Trophoblast cell (in vitro differentiated cells and primary cell): ENCODE measurements at regions not wholly inside any gene's neighbourhood (a gene's known extent, or its start where the extent isn't known, plus 50 kb on each side); places are given as distances from the start of the nearest gene placed in this dataset.

Experiments used
- DNase-seq, 2 donors: peaks; one replicate each; pipeline ENCODE4 v3.0.0-alpha.2; 2016
- H2AFZ ChIP-seq: 2 replicates; pipeline ENCODE4 v1.6.1; 2013; ENCODE audit warnings: low read length, moderate library complexity, mild to moderate bottlenecking; ENCODE audit not compliant: insufficient read depth, poor library complexity
- H2AK5ac ChIP-seq: 2 replicates; pipeline ENCODE4 v1.6.1; 2013; ENCODE audit warnings: mild to moderate bottlenecking, low read length
- H2BK120ac ChIP-seq: 2 replicates; pipeline ENCODE4 v1.6.1; 2013; ENCODE audit warnings: low read length, mild to moderate bottlenecking, moderate library complexity; ENCODE audit not compliant: insufficient read depth, poor library complexity
- H2BK12ac ChIP-seq: 2 replicates; pipeline ENCODE4 v1.6.1; 2013; ENCODE audit warnings: mild to moderate bottlenecking, low read length, moderate library complexity
- H2BK5ac ChIP-seq: 2 replicates; pipeline ENCODE4 v1.6.1; 2013; ENCODE audit warnings: low read length, low read depth, moderate library complexity, mild to moderate bottlenecking; ENCODE audit not compliant: poor library complexity
- H3K14ac ChIP-seq: 2 replicates; pipeline ENCODE4 v1.6.1; 2013; ENCODE audit warnings: mild to moderate bottlenecking, low read length
- H3K18ac ChIP-seq: 2 replicates; pipeline ENCODE4 v1.6.1; 2013; ENCODE audit warnings: mild to moderate bottlenecking, low read length
- H3K23ac ChIP-seq: 2 replicates; pipeline ENCODE4 v1.6.1; 2013; ENCODE audit warnings: low read length
- H3K27ac ChIP-seq: 2 replicates; pipeline ENCODE4 v1.5.1; 2013; ENCODE audit warnings: low read depth, mild to moderate bottlenecking, inconsistent platforms, low read length, moderate library complexity
- H3K27me3 ChIP-seq: 2 replicates; pipeline ENCODE4 v1.6.1; 2013; ENCODE audit warnings: inconsistent platforms, mild to moderate bottlenecking, low read length, moderate library complexity; ENCODE audit not compliant: insufficient read depth
- H3K36me3 ChIP-seq, 2 experiments: 1 replicate in 1 of 2; 2 replicates in 1 of 2; pipeline ENCODE4 v1.6.1; 2013; ENCODE audit warnings: low read length in 2 of 2, mild to moderate bottlenecking in 2 of 2, moderate library complexity in 1 of 2; ENCODE audit not compliant: insufficient read depth in 2 of 2, control insufficient read depth in 1 of 2
- H3K4ac ChIP-seq: 2 replicates; pipeline ENCODE4 v1.6.1; 2013; ENCODE audit warnings: low read depth, mild to moderate bottlenecking, low read length, moderate library complexity
- H3K4me1 ChIP-seq, 2 experiments: 1 replicate in 1 of 2; 2 replicates in 1 of 2; pipeline ENCODE4 v1.6.1; 2013; ENCODE audit warnings: low read length in 2 of 2, mild to moderate bottlenecking in 2 of 2, moderate library complexity in 1 of 2; ENCODE audit not compliant: insufficient read depth in 2 of 2, control insufficient read depth in 1 of 2
- H3K4me2 ChIP-seq: 2 replicates; pipeline ENCODE4 v1.6.1; 2013; ENCODE audit warnings: inconsistent platforms, mild to moderate bottlenecking, low read length, moderate library complexity
- H3K4me3 ChIP-seq: 2 replicates; pipeline ENCODE4 v1.5.1; 2013; ENCODE audit warnings: mild to moderate bottlenecking, low read depth, low read length, inconsistent platforms
- H3K79me1 ChIP-seq: one replicate; pipeline ENCODE4 v1.6.1; 2013; ENCODE audit warnings: low read length
- H3K79me2 ChIP-seq: 2 replicates; pipeline ENCODE4 v1.6.1; 2013; ENCODE audit warnings: low read length, mild to moderate bottlenecking; ENCODE audit not compliant: control insufficient read depth, insufficient read depth, poor library complexity
- H3K9ac ChIP-seq: 2 replicates; pipeline ENCODE4 v1.6.1; 2013; ENCODE audit warnings: mild to moderate bottlenecking, low read length
- H3K9me3 ChIP-seq: 2 replicates; pipeline ENCODE4 v1.6.1; 2013; ENCODE audit warnings: low read depth, mild to moderate bottlenecking, control low read depth, inconsistent platforms, low read length; ENCODE audit not compliant: insufficient read depth
- H4K12ac ChIP-seq: 2 replicates; pipeline ENCODE4 v1.6.1; 2013; ENCODE audit warnings: low read depth, mild to moderate bottlenecking, low read length, moderate library complexity
- H4K8ac ChIP-seq: 2 replicates; pipeline ENCODE4 v1.6.1; 2013; ENCODE audit warnings: low read depth, mild to moderate bottlenecking, low read length, moderate library complexity
- H4K91ac ChIP-seq: one replicate; pipeline ENCODE4 v1.6.1; 2013; ENCODE audit warnings: low read depth, mild to moderate bottlenecking, low read length, moderate library complexity
- WGBS: extraction: QIAGEN DNeasy Blood & Tissue Kit; methylation state at CpG from one replicate; pipeline ENCODE4 v1.1.7; 2013; ENCODE audit warnings: missing lambda C conversion rate; ENCODE audit not compliant: insufficient read length, insufficient coverage; ENCODE audit errors: extremely low coverage; 5-methylcytosine and 5-hydroxymethylcytosine counted together

DNA sequence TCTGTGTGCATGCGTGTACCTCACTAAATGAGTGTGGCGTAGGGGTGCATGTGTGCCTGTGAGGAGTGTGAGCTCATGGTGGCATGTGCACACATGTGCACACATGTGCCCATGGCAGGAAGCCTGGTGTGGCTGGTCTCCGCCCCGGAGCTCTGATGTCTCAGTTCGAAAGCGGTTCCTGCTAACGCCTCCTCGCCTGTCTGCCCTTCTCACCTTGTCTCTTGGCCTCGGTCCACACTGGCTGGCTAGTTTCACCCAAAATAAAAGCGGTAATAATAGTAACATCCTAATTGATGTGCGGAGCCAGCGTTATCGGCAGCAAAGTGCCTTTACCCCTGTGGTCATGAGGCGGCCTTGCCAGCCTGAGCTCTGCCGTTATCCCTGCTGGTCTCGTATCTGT lies 1190.4 kb downstream of the BRD1 start:
- Histone ChIP-seq H3K4me3 (peak overlapping the region; percentile 14), H3K4ac (no peak overlapping the region), H2AK5ac (no peak overlapping the region), H4K8ac (no peak overlapping the region), H4K91ac (no peak overlapping the region), H3K4me2 (no peak overlapping the region), H3K23ac (no peak overlapping the region), H3K27ac (no peak overlapping the region), H2BK120ac (no peak overlapping the region), H3K36me3 (no peaks in the 10 kb centered on the region), H3K27me3 (no peaks in the 10 kb centered on the region), H3K9ac (no peak overlapping the region), H4K12ac (no peak overlapping the region), H3K14ac (no peak overlapping the region), H2BK5ac (no peak overlapping the region), H3K18ac (no peak overlapping the region), H2BK12ac (no peak overlapping the region), H3K4me1 (no peaks in the 10 kb centered on the region), H3K9me3 (peaks cover 2% of the 10 kb centered on the region), H3K79me2 (no peaks in the 10 kb centered on the region), H2AFZ (no peak overlapping the region), H3K79me1 (no peaks in the 10 kb centered on the region)
- no CpG with 5 or more reads among the region's 16 CpGs for WGBS
- no peak for DNase-seq

GRCh38 chr22:48636746-48637145 lies 1190.9 kb downstream of the BRD1 start:
- Histone ChIP-seq H3K4me3 (no peak overlapping the region), H3K4ac (no peak overlapping the region), H3K9me3 (peaks cover 2% of the 10 kb centered on the region), H3K14ac (no peak overlapping the region), H2AFZ (no peak overlapping the region), H3K18ac (no peak overlapping the region), H3K4me1 (peaks cover 0 to 2% of the 10 kb centered on the region in 2 experiments), H2AK5ac (no peak overlapping the region), H3K36me3 (no peaks in the 10 kb centered on the region), H3K79me1 (no peaks in the 10 kb centered on the region), H4K91ac (no peak overlapping the region), H3K27ac (no peak overlapping the region), H3K27me3 (no peaks in the 10 kb centered on the region), H2BK5ac (no peak overlapping the region), H3K4me2 (no peak overlapping the region), H4K12ac (no peak overlapping the region), H4K8ac (no peak overlapping the region), H3K9ac (no peak overlapping the region), H2BK120ac (no peak overlapping the region), H2BK12ac (no peak overlapping the region), H3K79me2 (no peaks in the 10 kb centered on the region), H3K23ac (no peak overlapping the region)
- DNase-seq = no peak
- WGBS = no CpG with 5 or more reads among the region's 6 CpGs

GRCh38 chr22:48635816-48636215 lies 1191.9 kb downstream of the BRD1 start:
- Histone ChIP-seq H3K79me1 (no peaks in the 10 kb centered on the region), H4K12ac (no peak overlapping the region), H2BK5ac (no peak overlapping the region), H3K79me2 (no peaks in the 10 kb centered on the region), H3K23ac (no peak overlapping the region), H3K4me1 (peaks cover 0 to 4% of the 10 kb centered on the region in 2 experiments), H3K27ac (no peak overlapping the region), H4K91ac (no peak overlapping the region), H3K4me3 (peak overlapping the region; percentile 19), H3K9ac (no peak overlapping the region), H4K8ac (no peak overlapping the region), H3K14ac (no peak overlapping the region), H3K36me3 (no peaks in the 10 kb centered on the region), H3K18ac (no peak overlapping the region), H2AK5ac (no peak overlapping the region), H2BK12ac (no peak overlapping the region), H3K4ac (no peak overlapping the region), H3K4me2 (no peak overlapping the region), H2BK120ac (no peak overlapping the region), H3K27me3 (no peaks in the 10 kb centered on the region), H3K9me3 (peaks cover 2% of the 10 kb centered on the region), H2AFZ (no peak overlapping the region)
- WGBS = no CpG with 5 or more reads among the region's 10 CpGs
- DNase-seq = no peak

DNA sequence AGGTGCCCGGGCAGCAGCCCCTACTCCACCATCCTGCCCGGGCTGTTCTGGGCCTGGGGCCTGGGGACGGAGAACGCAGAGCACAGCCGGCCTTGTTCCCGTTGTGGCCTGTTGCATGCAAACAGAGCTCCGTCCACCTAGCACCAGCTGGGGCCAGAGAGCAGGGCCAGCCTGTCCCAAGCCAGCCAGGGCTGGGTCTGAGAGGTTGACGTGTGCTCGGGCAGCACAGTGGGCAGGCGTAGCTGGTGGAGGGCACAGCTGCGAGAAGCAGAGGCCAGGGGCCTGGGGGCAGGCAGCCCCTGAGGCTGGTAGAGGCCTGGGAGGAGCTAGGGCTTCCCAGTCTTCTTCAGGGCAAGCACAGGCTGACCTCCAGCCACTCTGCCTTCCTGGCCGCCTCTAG lies 1192.6 kb downstream of the BRD1 start:
- no CpG with 5 or more reads among the region's 12 CpGs for WGBS
- no peak overlapping the region for H4K8ac ChIP-seq
- H3K27ac ChIP-seq = no peak overlapping the region
- H3K36me3 ChIP-seq = no peaks in the 10 kb centered on the region
- no peak overlapping the region for H3K14ac ChIP-seq
- no peak overlapping the region for H2AK5ac ChIP-seq
- DNase-seq = no peak
- H3K9me3 ChIP-seq = peaks cover 2% of the 10 kb centered on the region
- no peak overlapping the region for H4K12ac ChIP-seq
- no peaks in the 10 kb centered on the region for H3K79me2 ChIP-seq
- H3K23ac ChIP-seq = no peak overlapping the region
- no peak overlapping the region for H3K18ac ChIP-seq
- peaks cover 0 to 4% of the 10 kb centered on the region in 2 experiments for H3K4me1 ChIP-seq
- no peak overlapping the region for H3K4me2 ChIP-seq
- no peak overlapping the region for H4K91ac ChIP-seq
- H2BK12ac ChIP-seq = no peak overlapping the region
- H3K79me1 ChIP-seq = no peaks in the 10 kb centered on the region
- no peak overlapping the region for H2AFZ ChIP-seq
- no peak overlapping the region for H3K4ac ChIP-seq
- H2BK5ac ChIP-seq = no peak overlapping the region
- no peak overlapping the region for H3K9ac ChIP-seq
- H3K4me3 ChIP-seq = no peak overlapping the region
- no peak overlapping the region for H2BK120ac ChIP-seq
- no peaks in the 10 kb centered on the region for H3K27me3 ChIP-seq
